Right cardiac atrium (tissue), 5 donors: ENCODE measurements at regions not wholly inside any gene's neighbourhood (a gene's known extent, or its start where the extent isn't known, plus 50 kb on each side); places are given as distances from the start of the nearest gene placed in this dataset.
"Not testable (repeated sequence)": the region's sequence is repeated elsewhere in the genome, so short reads cannot be mapped to it uniquely, and the experiment has no call there.

Experiments
- ATAC-seq, 2 donors: fragments of 200-7000 bp; cut with Tn5 transposase; one replicate each; pipeline versions ENCODE4 v1.8.0 to v1.9.1; 2020; ENCODE audit warnings: moderate library complexity in 2 of 2, mild to moderate bottlenecking in 1 of 2
- DNase-seq, 3 donors: peaks; one replicate each; pipeline ENCODE4 v3.0.0-alpha.2; 2020
- H3K27ac ChIP-seq: one replicate; pipeline ENCODE4 v1.5.1; 2013; ENCODE audit warnings: mild to moderate bottlenecking, low read length, control low read depth, moderate library complexity
- H3K27me3 ChIP-seq: one replicate; pipeline ENCODE4 v1.6.1; 2013; ENCODE audit not compliant: control insufficient read depth, insufficient read depth
- H3K4me1 ChIP-seq: one replicate; pipeline ENCODE4 v1.6.1; 2013; ENCODE audit warnings: low read length; ENCODE audit not compliant: control insufficient read depth, insufficient read depth
- H3K4me3 ChIP-seq: one replicate; pipeline ENCODE4 v1.5.1; 2013; ENCODE audit warnings: low read length, control low read depth
- H3K9me3 ChIP-seq: one replicate; pipeline ENCODE4 v1.6.1; 2013; ENCODE audit warnings: low read length; ENCODE audit not compliant: control insufficient read depth
- WGBS: extraction: QIAGEN DNeasy Blood & Tissue Kit; methylation state at CpG from one replicate; pipeline ENCODE4 v1.1.7; 2013; 5-methylcytosine and 5-hydroxymethylcytosine counted together
- intact Hi-C, 4 donors: fragments of 100-400 bp; cut with DNase I; formaldehyde crosslinking; loops; one replicate each; pipeline versions ENCODE4 v1.11.0 to v1.14.0; 2022 to 2023
- donor health status: healthy with polysubstance abuse.
- donor health status: DM: no; HTN: yes; CAD: no.
- donor health status: DM: no; HTN: no; CAD: no.
- donor health status: DM: no; HTN: yes; CAD: no; lungs with severe emphysema.
- donor health status: DM: yes; HTN: yes; CAD: no.

DNA sequence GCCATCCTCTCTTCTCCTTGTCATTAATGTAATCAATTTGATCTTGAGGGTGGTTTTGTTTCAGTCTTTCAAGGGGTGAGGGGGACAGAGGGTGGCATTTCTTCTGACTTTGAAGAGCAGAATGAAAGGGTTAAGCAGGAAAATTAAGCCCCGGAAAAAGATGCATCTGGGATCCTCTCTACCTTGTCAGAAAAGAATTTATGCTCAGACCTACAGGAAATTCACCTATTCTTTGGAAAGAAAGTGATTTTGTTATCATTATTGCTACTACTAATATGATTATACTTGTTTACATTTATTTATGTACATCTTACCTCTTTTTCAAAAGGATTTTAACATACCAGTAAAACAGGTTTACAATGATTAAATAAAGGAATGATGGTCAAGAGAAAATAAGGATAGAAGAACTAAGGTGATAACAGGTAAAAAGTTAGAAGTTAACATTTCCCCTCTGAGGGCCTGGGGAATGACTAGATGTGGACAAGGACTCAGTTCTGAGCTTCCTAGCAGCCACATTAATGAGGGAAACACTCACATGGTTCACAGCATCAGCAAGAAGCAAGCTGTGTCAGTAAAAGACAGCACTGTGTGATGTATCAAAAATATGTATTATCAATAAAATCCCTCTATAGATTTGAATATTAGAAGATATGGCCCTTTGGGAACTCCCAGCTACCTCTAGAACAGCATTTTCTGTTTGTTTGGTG, 151.4 kb downstream of the MYCN start:
- Histone ChIP-seq H3K27me3 (no peaks in the 10 kb centered on the region), H3K4me1 (no peaks in the 10 kb centered on the region), H3K4me3 (no peak overlapping the region), H3K27ac (no peak overlapping the region), H3K9me3 (no peaks in the 10 kb centered on the region)
- 54% methylated on average over 1 of the region's 1 CpG for WGBS
- ATAC-seq, result no peak
- intact Hi-C loops, result no loop called here
- DNase-seq, result no peak

GRCh38 chr2:16090650-16091575, 150.6 kb downstream of the MYCN start:
- DNase-seq, result no peak
- intact Hi-C loops, result no loop called here
- H3K27me3 ChIP-seq, result no peaks in the 10 kb centered on the region
- no peak overlapping the region for H3K27ac ChIP-seq
- 81% methylated on average over 15 of the region's 15 CpGs for WGBS
- no peaks in the 10 kb centered on the region for H3K4me1 ChIP-seq
- ATAC-seq, result no peak
- H3K9me3 ChIP-seq, result no peaks in the 10 kb centered on the region
- H3K4me3 ChIP-seq, result no peak overlapping the region

DNA sequence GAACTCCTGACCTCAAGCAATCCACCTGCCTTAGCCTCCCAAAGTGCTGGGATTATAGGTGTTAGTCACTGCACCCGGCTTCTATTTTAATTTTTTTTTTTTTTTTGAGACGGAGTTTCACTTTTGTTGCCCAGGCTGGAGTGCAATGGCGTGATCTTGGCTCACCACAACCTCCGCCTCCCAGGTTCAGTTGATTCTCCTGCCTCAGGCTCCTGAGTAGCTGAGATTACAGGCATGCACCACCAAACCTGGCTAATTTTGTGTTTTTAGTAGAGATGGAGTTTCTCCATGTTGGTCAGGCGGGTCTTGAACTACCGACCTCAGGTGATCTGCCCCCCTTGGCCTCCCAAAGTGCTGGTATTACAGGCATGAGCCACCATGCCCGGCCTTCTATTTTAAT, 149.1 kb downstream of the MYCN start:
- H3K4me3 ChIP-seq, DNase-seq, H3K27me3 ChIP-seq, ATAC-seq, intact Hi-C loops, H3K4me1 ChIP-seq, H3K27ac ChIP-seq, H3K9me3 ChIP-seq: not testable (repeated sequence)
- WGBS, result 86% methylated on average over 7 of the region's 7 CpGs

GRCh38 chr2:16088802-16089112, 148.4 kb downstream of the MYCN start:
- DNase-seq (no peak), ATAC-seq (no peak)
- Histone ChIP-seq H3K27me3 (no peaks in the 10 kb centered on the region), H3K4me3 (no peak overlapping the region), H3K9me3 (no peaks in the 10 kb centered on the region), H3K27ac (no peak overlapping the region), H3K4me1 (no peaks in the 10 kb centered on the region)
- WGBS, result 76% methylated on average over 3 of the region's 3 CpGs
- intact Hi-C loops, result no loop called here

DNA sequence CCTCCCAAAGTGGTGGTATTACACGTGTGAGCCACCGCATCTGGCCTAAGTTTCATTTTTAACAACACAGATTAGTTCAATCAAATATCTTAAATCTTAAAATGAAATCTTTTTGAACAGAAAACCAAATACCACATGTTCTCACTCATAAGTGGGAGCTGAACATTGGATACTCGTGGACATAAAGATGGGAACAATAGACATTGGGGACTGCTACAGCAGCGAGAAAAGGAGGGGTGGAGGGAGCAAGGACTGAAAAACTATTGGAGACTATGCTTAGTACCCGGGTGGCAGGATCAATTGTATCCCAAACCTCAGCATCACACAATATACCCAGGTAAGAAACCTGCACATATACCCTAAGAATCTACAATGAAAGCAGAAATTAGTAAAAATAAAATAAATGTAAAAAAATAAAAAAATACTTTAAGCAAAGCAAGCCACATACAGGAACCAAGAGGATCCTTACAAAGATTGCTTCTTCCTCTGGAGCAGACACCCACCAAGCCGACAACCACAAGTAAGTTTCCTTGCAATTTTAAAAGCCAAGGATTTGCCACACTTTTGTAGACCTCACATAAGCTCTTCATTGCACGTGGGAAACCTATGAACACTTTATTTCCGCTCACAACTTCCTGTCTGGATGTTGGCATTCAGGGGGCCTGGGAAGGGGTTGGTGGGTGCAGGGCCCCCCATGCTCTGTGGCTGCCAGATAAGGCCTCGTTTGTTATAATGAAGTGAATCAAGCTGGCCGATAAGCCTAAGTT, 147.9 kb downstream of the MYCN start:
- no peak for ATAC-seq
- no peak for DNase-seq
- no peak overlapping the region for H3K27ac ChIP-seq
- intact Hi-C loops, result no loop called here
- WGBS, result 70% methylated on average over 10 of the region's 10 CpGs
- no peaks in the 10 kb centered on the region for H3K27me3 ChIP-seq
- H3K4me3 ChIP-seq, result no peak overlapping the region
- H3K4me1 ChIP-seq, result no peaks in the 10 kb centered on the region
- H3K9me3 ChIP-seq, result no peaks in the 10 kb centered on the region

- ATAC-seq, DNase-seq, H3K9me3 ChIP-seq, H3K27me3 ChIP-seq, H3K4me3 ChIP-seq, intact Hi-C loops, H3K27ac ChIP-seq, H3K4me1 ChIP-seq: not testable (repeated sequence)
- 83% methylated on average over 12 of the region's 12 CpGs for WGBS
Observed at GRCh38 chr2:16086136-16086535, 145.8 kb downstream of the MYCN start.

GRCh38 chr2:16085073-16085472, 144.7 kb downstream of the MYCN start:
- Histone ChIP-seq H3K4me1 (no peaks in the 10 kb centered on the region), H3K27me3 (no peaks in the 10 kb centered on the region), H3K9me3 (no peaks in the 10 kb centered on the region), H3K4me3 (no peak overlapping the region), H3K27ac (no peak overlapping the region)
- WGBS, result 72% methylated on average over 5 of the region's 5 CpGs
- DNase-seq (no peak), ATAC-seq (no peak)
- intact Hi-C loops, result no loop called here

GRCh38 chr2:16084274-16084673, 143.9 kb downstream of the MYCN start:
- H3K27ac ChIP-seq, result no peak overlapping the region
- DNase-seq (no peak), ATAC-seq (no peak)
- WGBS, result 55% methylated on average over 8 of the region's 8 CpGs
- no peaks in the 10 kb centered on the region for H3K4me1 ChIP-seq
- no peak overlapping the region for H3K4me3 ChIP-seq
- H3K9me3 ChIP-seq, result no peaks in the 10 kb centered on the region
- intact Hi-C loops, result no loop called here
- H3K27me3 ChIP-seq, result no peaks in the 10 kb centered on the region

DNA sequence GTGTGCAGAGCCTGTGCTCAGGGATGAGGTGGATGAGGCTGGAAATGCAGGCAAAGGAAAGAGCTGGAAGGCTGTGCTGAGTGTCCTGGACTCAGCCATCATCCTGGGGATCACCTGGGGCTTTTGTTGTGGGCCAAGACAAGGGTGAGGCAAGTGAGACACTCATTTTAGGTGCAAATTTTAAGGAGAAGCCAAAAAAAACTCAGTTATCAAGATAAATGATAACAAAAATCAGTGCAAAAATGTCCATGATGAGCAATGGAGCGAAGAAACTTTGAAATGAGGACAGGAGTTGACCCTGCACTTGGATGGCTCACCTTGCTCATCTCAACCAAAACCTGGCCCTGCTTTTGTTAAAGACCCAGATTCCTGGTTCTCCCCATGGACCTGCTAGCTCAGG, 141.9 kb downstream of the MYCN start:
- 93% methylated on average over 1 of the region's 1 CpG for WGBS
- no peak overlapping the region for H3K4me3 ChIP-seq
- ATAC-seq (no peak), DNase-seq (no peak)
- no peaks in the 10 kb centered on the region for H3K27me3 ChIP-seq
- H3K9me3 ChIP-seq, result no peaks in the 10 kb centered on the region
- no peaks in the 10 kb centered on the region for H3K4me1 ChIP-seq
- intact Hi-C loops, result no loop called here
- H3K27ac ChIP-seq, result no peak overlapping the region

- no peak for ATAC-seq
- intact Hi-C loops, result no loop called here
- Histone ChIP-seq H3K4me1 (no peaks in the 10 kb centered on the region), H3K4me3 (no peak overlapping the region), H3K27me3 (no peaks in the 10 kb centered on the region), H3K27ac (no peak overlapping the region), H3K9me3 (no peaks in the 10 kb centered on the region)
- no peak for DNase-seq
- WGBS, result 81% methylated on average over 7 of the region's 7 CpGs
Observed at GRCh38 chr2:16081316-16082200, 141.2 kb downstream of the MYCN start.
